GM21529 (cell line): ENCODE measurements at regions not wholly inside any gene's neighbourhood (a gene's known extent, or its start where the extent isn't known, plus 50 kb on each side); places are given as distances from the start of the nearest gene placed in this dataset.

Source experiments
- ATAC-seq: cut with Tn5 transposase; IDR thresholded peaks from one replicate; pipeline ENCODE4 v1.9.1; 2021; ENCODE audit not compliant: unreplicated experiment

DNA sequence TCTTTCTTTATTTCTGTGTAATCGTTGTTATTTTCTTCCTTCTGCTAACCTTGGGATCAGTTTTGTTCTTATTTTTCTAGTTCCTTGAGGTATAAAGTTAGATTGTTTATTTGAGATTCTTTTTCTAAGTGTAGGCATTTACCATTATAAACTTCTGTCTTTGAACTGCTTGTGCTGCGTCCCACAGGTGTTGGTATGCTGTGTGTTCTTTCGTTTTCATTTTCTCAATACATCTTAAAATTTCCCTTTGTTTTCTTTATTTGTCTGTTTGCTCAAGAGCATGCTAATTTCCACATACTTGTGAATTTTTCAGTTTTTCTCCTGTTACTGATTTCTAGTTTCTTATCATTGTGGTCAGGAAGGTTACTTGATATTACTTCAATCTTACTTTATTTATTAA lies 873.8 kb upstream of the GCFC2 start:
- ATAC-seq, result no peak

- ATAC-seq, result no peak
Measured at GRCh38 chr2:76579911-76580310, 869.2 kb upstream of the GCFC2 start.

DNA sequence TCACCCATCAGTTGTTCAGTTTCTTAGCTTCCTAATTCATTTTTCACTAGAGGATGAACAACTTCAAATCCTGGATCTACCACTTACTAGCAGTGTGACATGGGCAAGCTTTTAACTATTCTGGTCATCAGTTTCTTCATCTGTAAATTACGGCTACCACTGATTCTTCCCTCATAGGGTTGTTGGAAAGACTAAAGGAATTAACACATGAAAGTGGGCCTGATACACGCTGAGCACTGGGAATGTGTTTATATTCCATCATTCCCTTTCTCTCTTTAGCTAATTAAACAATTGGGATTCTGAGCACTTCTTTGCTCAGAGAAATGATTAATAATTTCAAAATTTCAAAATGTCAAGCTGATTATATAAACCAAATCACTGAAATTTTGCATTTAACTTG lies 862.3 kb upstream of the GCFC2 start:
- no peak for ATAC-seq

- no peak for ATAC-seq
Measured at GRCh38 chr2:76569819-76570218, 859.1 kb upstream of the GCFC2 start.

- ATAC-seq, result no peak
Measured at GRCh38 chr2:76567478-76567877, 856.8 kb upstream of the GCFC2 start.

DNA sequence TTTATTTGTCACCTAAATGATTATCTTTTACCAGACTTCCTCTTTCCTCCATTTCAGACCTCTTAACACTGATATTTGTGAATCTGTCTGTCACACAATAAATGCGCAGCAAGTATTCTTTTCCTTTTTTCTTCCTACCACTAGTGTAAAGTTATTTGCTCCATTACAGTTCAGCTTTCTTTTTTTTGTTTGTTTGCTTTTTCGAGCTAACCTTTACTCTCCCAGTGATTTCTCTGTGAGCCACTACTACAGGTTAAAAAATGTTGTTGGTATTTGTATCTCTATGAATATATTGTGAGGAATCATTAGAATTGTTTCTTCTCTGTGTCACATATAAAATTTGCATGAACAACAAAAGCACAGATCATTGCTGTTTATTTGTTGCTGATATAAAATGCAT lies 854.0 kb upstream of the GCFC2 start:
- no peak for ATAC-seq

- ATAC-seq, result no peak
Measured at GRCh38 chr2:76563730-76564129, 853.0 kb upstream of the GCFC2 start.

DNA sequence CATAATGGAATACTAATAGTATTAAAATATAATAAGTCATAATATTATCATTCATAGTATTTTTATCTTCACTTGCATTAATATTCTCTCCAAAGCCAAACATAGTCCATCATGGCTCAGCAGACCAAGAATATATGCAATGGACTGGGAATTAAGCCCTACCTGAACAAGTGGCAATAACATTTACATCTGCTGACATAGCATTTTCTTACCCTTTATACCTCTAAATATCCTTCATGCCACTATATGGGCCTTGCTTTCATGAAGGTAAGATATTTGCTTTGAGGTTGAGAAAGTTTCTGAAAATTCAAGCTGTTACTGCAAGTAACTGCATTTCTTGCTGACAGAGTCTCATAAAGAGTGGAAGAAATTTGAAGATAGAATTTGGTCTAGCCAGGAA lies 847.4 kb upstream of the GCFC2 start:
- no peak for ATAC-seq

- no peak for ATAC-seq
Measured at GRCh38 chr2:76556018-76556417, 845.3 kb upstream of the GCFC2 start.

GRCh38 chr2:76546207-76546606 lies 835.5 kb upstream of the GCFC2 start:
- ATAC-seq, result no peak

- no peak for ATAC-seq
Measured at GRCh38 chr2:76544901-76545300, 834.2 kb upstream of the GCFC2 start.

DNA sequence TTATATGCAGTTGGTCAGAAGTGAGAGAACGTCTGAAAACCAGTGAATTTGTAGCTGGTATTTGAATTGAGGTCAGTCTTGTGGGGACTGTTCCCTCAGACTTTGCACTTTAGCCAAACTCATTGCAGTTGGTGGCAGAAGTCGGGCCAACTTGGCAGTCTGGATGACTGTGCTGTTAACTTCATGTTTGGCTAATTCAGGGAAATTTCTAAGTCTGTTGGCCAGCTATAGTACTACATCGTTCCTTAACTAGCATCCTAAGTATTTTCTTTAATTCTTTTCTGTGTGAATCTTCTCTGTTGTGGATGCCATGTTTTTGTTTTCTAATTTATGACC lies 806.8 kb upstream of the GCFC2 start:
- ATAC-seq, result no peak

DNA sequence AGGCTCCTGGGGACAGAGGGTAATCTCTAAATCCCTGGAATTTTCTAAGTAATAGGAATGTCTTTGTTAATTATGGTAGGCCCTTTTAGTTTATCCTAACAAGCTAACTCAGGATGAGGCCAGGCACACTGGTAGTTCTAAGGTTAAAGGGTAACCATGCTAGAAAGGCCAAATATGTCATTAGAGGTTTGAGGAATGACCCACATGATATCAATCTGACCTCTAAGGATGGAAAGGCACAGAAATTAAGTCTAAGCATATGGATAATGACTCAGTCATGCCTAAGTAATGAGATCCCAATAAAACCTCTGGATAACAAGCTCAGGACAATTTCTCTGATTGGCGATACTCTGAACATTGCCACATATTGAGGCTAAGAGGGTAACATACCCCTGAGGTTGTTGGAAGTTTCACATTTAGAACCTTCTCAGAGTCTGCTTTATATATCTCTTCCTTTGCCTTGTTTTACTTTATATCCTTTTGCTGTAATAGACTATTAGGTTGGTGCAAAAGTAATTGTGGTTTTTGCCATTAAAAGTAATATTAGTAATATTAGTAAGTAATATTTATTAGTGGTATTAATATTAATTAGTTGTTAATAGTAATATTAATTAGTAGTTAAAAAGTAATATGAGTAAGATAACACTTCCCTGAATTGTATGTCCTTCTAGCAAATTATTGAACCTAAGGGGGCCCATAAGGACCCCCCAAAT lies 806.3 kb upstream of the GCFC2 start:
- no peak for ATAC-seq

- no peak for ATAC-seq
Measured at GRCh38 chr2:76512201-76512820, 801.6 kb upstream of the GCFC2 start.

GRCh38 chr2:76506538-76506937 lies 795.8 kb upstream of the GCFC2 start:
- no peak for ATAC-seq

DNA sequence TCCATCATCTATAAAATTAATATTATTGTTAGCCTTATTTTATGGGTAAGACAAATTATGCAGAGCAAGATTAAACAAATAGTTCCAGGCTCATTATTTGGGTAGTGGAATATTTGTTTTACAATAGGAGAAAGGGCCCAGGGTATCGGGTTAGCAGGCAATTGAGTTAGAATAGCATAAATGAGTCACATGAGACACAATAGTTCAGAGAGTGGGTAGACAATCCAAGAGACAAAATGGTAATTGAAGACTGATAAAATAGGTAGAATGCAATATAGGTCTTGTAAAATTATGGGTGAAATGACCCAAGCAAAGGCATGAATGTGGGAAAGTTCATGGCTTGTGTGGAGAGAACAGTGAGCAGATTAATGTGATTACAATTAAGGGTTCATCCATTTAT lies 790.9 kb upstream of the GCFC2 start:
- no peak for ATAC-seq

DNA sequence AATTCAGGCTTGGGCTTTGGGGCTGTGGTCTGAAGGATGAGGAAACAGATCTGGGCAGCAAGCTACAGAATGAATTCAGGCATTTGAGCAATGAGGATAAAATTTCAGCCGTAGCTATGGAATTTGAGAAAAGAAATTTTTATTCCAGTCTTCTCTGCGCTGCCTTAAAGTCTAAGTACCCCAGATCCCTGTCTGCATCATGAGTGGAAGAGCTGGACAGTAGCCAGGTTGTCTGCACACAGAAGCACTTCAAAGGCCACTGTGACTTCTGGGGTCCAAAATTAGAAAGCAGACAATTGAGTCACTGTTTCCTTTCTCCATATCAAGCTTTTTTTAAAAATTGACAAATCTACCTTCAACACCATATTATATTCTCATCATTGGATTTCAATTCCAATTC lies 787.6 kb upstream of the GCFC2 start:
- no peak for ATAC-seq

DNA sequence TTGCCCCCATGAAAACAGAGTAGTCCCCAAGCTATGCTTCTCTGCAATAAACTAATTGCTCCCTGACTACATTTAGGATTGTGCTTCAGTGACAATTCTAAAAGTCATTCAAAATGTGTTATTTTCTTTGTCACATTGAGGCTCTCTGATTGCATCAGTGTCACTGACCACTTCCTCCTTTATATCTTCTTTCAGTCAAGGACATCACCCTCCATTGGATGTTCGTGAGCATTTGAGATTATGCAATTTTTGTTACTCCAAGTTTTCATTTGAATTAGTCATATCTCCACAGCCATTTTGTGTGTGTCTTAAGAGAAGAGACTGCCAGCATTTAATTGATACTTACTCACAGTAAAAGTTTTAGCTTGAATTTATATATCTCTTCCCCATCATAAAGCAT lies 780.8 kb upstream of the GCFC2 start:
- no peak for ATAC-seq

- no peak for ATAC-seq
Measured at GRCh38 chr2:76478266-76479035, 767.7 kb upstream of the GCFC2 start.

- no peak for ATAC-seq
Measured at GRCh38 chr2:76472946-76473345, 762.2 kb upstream of the GCFC2 start.

GRCh38 chr2:76469066-76469465 lies 758.4 kb upstream of the GCFC2 start:
- ATAC-seq, result no peak

DNA sequence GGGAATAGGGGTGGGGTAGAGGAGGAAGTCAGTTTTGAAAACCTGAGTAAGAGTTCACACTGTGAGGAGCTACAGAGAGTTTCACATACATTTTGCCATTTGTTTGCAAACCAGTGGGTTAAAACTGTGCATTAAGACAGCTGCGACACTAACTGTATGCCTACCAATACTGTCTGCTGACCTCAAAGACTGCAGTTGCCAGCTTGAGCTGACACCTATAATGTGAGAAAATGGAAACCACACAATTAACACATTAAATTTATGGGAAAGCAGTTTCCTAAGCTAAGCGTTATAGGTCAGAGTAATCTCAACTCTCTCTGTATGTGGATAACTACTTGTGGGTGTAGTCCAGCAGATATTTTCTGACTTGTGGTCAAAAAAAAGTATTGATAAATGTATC lies 756.6 kb upstream of the GCFC2 start:
- no peak for ATAC-seq
